ENCODE measurements at regions not wholly inside any gene's neighbourhood (a gene's known extent, or its start where the extent isn't known, plus 50 kb on each side); places are given as distances from the start of the nearest gene placed in this dataset.

DNA sequence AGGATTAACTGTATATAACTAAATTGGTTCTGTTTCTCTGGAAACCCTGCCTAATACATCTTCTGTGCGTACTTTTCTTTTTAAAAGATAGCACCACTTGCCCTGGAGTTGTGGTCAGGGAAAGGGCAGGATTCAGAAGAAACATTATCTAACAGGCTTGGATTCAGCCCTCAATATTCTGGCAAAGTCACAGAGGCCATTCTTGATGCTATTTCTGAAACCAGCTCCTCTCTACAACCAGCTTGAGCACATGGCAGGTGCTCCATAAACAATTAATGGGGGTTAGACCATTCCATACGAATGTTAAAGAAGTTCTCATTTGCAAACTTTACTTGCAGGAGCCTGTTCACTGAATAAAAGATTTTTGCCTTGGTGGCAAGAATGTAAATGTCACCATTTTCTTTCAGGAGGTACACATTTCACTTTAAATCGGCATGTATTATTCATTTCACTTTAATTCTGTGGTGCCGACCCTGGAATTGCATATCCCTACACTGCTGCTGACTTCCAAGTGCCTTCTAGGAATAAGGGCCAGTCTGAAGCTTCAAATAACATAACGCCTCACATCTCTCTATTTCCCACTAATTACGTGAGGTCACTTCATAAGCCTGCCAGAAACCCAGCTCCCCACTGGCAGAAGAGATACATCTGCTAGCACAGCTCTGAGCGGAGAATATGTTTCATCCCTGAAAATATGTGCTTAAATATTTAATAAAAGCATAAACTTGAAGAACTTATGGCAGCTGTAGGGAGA, 248.7 kb downstream of the ADGRG6 start:
- Histone ChIP-seq H3K4me1 (ENCODE audit: control insufficient read depth in 1 of 2, insufficient read depth in 2 of 2, low read length in 2 of 2) (no peaks in the 10 kb centered on the region), H3K36me3 (ENCODE audit: control insufficient read depth in 1 of 2, insufficient read depth in 2 of 2, low read length in 1 of 2) (no peaks in the 10 kb centered on the region), H3K27ac (ENCODE audit: low read depth in 1 of 2, low read length in 2 of 2) (no peak overlapping the region), H3K4me3 (ENCODE audit: low read length in 2 of 2) (no peak overlapping the region), H3K27me3 (ENCODE audit: control insufficient read depth in 1 of 2, insufficient read depth in 2 of 2, low read length in 1 of 2) (no peaks in the 10 kb centered on the region), H3K9me3 (ENCODE audit: control insufficient read depth, low read length) (no peaks in the 10 kb centered on the region)
- intact Hi-C loops (cut with DNase I): no loop called here
- DNase-seq: no peak
- 59 to 69% methylated on average over 7 of the region's 7 CpGs for WGBS, 2 donors
- no peak for ATAC-seq (ENCODE audit: low FRiP score)

DNA sequence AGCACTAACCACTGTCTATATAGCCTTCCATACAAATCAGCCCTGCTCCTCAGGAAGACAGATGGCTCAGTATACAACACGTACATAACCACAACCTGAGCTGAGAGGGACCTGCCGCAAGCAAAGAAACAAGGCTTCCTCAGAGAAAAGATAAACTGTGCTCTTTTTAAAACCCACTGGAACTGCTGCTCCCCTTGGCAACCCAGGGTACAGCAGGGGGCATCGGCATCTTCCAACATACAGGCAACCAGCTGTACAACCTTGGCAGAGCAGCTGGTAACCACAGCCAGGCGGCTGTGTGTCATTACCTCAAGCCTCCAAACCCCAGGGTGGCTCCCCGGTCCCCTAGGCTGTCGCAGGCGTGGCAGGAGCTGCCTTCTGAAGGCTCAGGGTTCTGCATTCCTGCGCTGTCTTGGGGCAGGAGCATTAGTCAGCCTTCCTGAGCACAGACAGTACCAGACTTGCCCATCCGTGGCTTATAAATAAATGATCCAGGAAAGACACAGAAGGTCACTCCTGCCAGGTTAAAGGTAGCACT, 249.5 kb downstream of the ADGRG6 start:
- 50 to 61% methylated on average over 9 of the region's 9 CpGs for WGBS, 2 donors
- Histone ChIP-seq H3K27me3 (ENCODE audit: control insufficient read depth in 1 of 2, insufficient read depth in 2 of 2, low read length in 1 of 2) (no peaks in the 10 kb centered on the region), H3K36me3 (ENCODE audit: control insufficient read depth in 1 of 2, insufficient read depth in 2 of 2, low read length in 1 of 2) (no peaks in the 10 kb centered on the region), H3K4me3 (ENCODE audit: low read length in 2 of 2) (no peak overlapping the region), H3K9me3 (ENCODE audit: control insufficient read depth, low read length) (no peaks in the 10 kb centered on the region), H3K27ac (ENCODE audit: low read depth in 1 of 2, low read length in 2 of 2) (no peak overlapping the region), H3K4me1 (ENCODE audit: control insufficient read depth in 1 of 2, insufficient read depth in 2 of 2, low read length in 2 of 2) (no peaks in the 10 kb centered on the region)
- intact Hi-C loops (cut with DNase I): no loop called here
- no peak for ATAC-seq (ENCODE audit: low FRiP score)
- no peak for DNase-seq

DNA sequence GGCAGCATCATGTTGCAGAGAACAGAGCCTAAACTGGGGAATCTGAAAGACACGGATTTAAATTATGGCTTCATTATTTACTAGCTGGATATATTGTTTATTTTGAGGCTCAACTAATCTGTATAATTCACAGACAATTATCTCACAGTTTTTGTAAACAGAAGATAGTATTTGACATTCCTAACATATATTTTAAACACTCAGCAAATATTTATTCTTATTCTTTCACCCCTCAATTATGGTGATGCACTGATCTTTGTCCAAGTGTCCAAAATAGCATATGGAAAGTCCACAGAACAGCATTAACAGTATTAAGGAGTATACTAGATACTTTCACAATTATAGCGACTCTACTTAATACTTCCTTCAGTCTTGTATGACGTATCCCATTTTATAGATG, 257.0 kb downstream of the ADGRG6 start:
- intact Hi-C loops (cut with DNase I): no loop called here
- no peaks in the 10 kb centered on the region for H3K4me1 ChIP-seq (ENCODE audit: control insufficient read depth in 1 of 2, insufficient read depth in 2 of 2, low read length in 2 of 2)
- H3K27me3 ChIP-seq (ENCODE audit: control insufficient read depth in 1 of 2, insufficient read depth in 2 of 2, low read length in 1 of 2): no peaks in the 10 kb centered on the region
- DNase-seq (no peak), ATAC-seq (ENCODE audit: low FRiP score) (no peak)
- 80 to 83% methylated on average over 3 of the region's 3 CpGs for WGBS, 2 donors
- H3K9me3 ChIP-seq (ENCODE audit: control insufficient read depth, low read length): no peaks in the 10 kb centered on the region
- H3K4me3 ChIP-seq (ENCODE audit: low read length in 2 of 2): no peak overlapping the region
- no peak overlapping the region for H3K27ac ChIP-seq (ENCODE audit: low read depth in 1 of 2, low read length in 2 of 2)
- H3K36me3 ChIP-seq (ENCODE audit: control insufficient read depth in 1 of 2, insufficient read depth in 2 of 2, low read length in 1 of 2): no peaks in the 10 kb centered on the region

DNA sequence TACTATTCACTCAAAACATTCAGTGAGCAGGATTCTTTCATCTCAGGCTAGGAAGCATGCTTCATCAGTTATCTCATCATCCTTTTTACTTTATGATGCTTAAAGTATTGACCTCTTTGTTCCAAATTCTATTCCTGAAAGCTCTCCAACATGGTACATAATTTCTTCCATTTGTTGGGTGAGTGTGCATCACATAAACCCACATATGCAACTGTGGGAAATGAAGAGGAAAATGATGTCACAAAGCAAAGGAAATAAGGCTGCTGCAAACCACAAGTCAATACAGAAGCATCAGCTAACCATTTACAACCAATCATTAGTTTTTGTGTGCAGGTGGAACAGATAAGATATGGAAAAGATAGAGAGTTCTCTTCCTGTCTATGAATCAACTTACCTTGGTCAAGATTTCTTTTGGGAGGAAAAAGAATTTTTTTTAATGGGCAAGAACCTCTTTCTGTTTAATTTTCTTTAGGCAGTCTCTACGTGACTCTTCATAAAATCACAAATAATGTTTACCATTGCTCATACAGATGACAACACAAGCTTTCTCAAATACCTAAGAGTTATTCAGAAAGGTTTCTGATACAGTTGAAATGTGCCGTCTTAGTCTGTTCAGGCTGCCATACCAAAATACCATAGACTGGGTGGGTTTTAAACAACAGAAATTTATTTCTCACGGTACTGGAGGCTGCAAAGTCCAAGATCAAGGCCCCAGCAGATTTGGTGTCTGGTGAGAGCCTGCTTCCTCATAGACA, 259.9 kb downstream of the ADGRG6 start:
- Histone ChIP-seq H3K4me1 (ENCODE audit: control insufficient read depth in 1 of 2, insufficient read depth in 2 of 2, low read length in 2 of 2) (no peaks in the 10 kb centered on the region), H3K27me3 (ENCODE audit: control insufficient read depth in 1 of 2, insufficient read depth in 2 of 2, low read length in 1 of 2) (no peaks in the 10 kb centered on the region), H3K4me3 (ENCODE audit: low read length in 2 of 2) (no peak overlapping the region), H3K27ac (ENCODE audit: low read depth in 1 of 2, low read length in 2 of 2) (no peak overlapping the region), H3K9me3 (ENCODE audit: control insufficient read depth, low read length) (no peaks in the 10 kb centered on the region), H3K36me3 (ENCODE audit: control insufficient read depth in 1 of 2, insufficient read depth in 2 of 2, low read length in 1 of 2) (no peaks in the 10 kb centered on the region)
- ATAC-seq (ENCODE audit: low FRiP score) (no peak), DNase-seq (no peak)
- WGBS, 2 donors: 89 to 90% methylated on average over 3 of the region's 3 CpGs
- intact Hi-C loops (cut with DNase I): no loop called here

DNA sequence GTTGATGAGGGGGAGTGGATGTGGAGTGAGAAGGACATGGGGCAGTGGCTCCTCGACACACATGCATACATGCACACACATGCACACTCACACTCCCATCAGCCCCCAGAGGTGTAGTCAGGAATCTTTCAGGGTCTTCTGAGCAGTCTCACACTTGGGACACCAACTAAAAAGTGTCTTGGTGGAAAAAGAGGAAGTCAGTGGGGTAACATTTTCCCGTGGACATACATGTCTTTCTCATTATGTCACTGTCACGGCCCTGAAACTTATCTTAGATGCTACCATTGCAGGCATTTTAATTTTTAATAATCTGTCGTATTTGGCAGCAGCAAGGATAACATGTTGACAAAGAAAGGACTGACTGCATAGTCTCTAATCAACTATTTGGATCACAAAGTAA, 261.1 kb downstream of the ADGRG6 start:
- Histone ChIP-seq H3K27me3 (ENCODE audit: control insufficient read depth in 1 of 2, insufficient read depth in 2 of 2, low read length in 1 of 2) (no peaks in the 10 kb centered on the region), H3K27ac (ENCODE audit: low read depth in 1 of 2, low read length in 2 of 2) (no peak overlapping the region), H3K4me3 (ENCODE audit: low read length in 2 of 2) (no peak overlapping the region), H3K4me1 (ENCODE audit: control insufficient read depth in 1 of 2, insufficient read depth in 2 of 2, low read length in 2 of 2) (no peaks in the 10 kb centered on the region), H3K9me3 (ENCODE audit: control insufficient read depth, low read length) (no peaks in the 10 kb centered on the region), H3K36me3 (ENCODE audit: control insufficient read depth in 1 of 2, insufficient read depth in 2 of 2, low read length in 1 of 2) (no peaks in the 10 kb centered on the region)
- ATAC-seq (ENCODE audit: low FRiP score) (no peak), DNase-seq (no peak)
- 77 to 87% methylated on average over 4 of the region's 4 CpGs for WGBS, 2 donors
- intact Hi-C loops (cut with DNase I): no loop called here

DNA sequence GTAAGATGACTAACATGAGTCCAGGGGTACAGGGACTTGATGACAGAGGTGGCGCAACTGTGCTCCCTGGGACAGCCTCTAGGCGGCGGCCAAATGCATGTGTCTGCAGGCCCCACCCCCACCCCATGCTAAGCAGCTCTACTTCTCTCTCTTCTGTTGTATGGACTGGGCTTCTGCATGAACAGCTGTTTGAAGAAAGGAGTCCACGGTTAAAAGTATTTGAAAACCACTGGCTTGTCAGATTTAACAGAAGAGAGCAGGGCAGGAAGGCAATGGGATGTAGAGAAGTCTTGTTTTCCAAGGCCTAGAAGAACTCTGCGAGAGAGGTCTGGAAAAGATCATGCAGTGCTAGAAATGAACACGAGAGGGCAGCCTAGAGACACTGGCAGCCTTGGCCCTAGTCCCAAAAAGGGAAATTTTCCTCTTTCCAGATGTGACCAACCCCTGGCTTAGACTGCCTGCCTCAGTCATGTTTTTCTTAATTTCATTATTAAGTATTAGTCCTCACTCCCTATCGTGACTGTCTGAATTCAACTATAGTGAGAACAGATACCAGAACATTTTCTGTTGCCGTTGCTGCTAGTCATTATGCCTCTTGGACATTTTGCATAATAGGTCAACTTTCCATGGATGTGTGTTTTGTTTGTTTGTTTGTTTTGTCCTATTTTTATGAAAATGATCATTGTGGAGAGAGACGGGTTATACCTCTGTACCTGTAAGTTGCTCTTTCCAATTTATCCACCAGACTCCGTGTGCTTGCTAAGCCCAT, 265.0 kb downstream of the ADGRG6 start:
- no peaks in the 10 kb centered on the region for H3K9me3 ChIP-seq (ENCODE audit: control insufficient read depth, low read length)
- H3K4me1 ChIP-seq (ENCODE audit: control insufficient read depth in 1 of 2, insufficient read depth in 2 of 2, low read length in 2 of 2): peaks cover 0 to 4% of the 10 kb centered on the region in 2 donors
- no peaks in the 10 kb centered on the region for H3K27me3 ChIP-seq (ENCODE audit: control insufficient read depth in 1 of 2, insufficient read depth in 2 of 2, low read length in 1 of 2)
- no peak overlapping the region for H3K27ac ChIP-seq (ENCODE audit: low read depth in 1 of 2, low read length in 2 of 2)
- ATAC-seq (ENCODE audit: low FRiP score) (peak; percentile 82), DNase-seq (no peak)
- intact Hi-C loops (cut with DNase I): loop anchor here in 1 of 2 donors (5.0 kb wide), 1 partner anchor 115 kb away; no protein-coding TSS in a partner anchor
- 66 to 67% methylated on average over 10 of the region's 10 CpGs for WGBS, 2 donors
- no peaks in the 10 kb centered on the region for H3K36me3 ChIP-seq (ENCODE audit: control insufficient read depth in 1 of 2, insufficient read depth in 2 of 2, low read length in 1 of 2)
- H3K4me3 ChIP-seq (ENCODE audit: low read length in 2 of 2): no peak overlapping the region

DNA sequence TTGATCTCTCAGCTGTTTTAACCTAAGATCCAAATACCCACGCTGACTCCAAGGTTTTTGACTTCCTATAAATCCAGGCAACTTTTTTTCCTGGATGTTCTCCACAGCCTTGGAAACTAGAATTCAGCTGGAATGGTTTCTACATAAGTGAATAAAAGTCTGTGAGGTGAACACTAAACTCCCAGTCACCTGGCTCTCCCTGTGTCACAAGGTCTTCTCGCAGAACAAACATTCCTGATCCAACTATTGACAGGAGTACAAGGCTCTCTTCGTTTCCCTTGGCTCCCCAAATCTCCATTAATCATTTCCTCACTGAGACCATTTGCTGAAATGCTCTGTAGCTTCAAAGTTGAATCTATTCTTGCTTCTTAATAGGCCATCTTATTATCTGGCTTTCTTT, 265.7 kb downstream of the ADGRG6 start:
- no peak for DNase-seq
- H3K9me3 ChIP-seq (ENCODE audit: control insufficient read depth, low read length): no peaks in the 10 kb centered on the region
- peak overlapping the region in 1 of 2 donors; percentile 42 for H3K27ac ChIP-seq (ENCODE audit: low read depth in 1 of 2, low read length in 2 of 2)
- H3K4me3 ChIP-seq (ENCODE audit: low read length in 2 of 2): no peak overlapping the region
- peaks cover 0 to 4% of the 10 kb centered on the region in 2 donors for H3K4me1 ChIP-seq (ENCODE audit: control insufficient read depth in 1 of 2, insufficient read depth in 2 of 2, low read length in 2 of 2)
- WGBS, 2 donors: 67% methylated on average over 3 of the region's 3 CpGs
- no peak for ATAC-seq (ENCODE audit: low FRiP score)
- H3K36me3 ChIP-seq (ENCODE audit: control insufficient read depth in 1 of 2, insufficient read depth in 2 of 2, low read length in 1 of 2): no peaks in the 10 kb centered on the region
- intact Hi-C loops (cut with DNase I): loop anchor here in 1 of 2 donors (5.0 kb wide), 1 partner anchor 115 kb away; no protein-coding TSS in a partner anchor
- no peaks in the 10 kb centered on the region for H3K27me3 ChIP-seq (ENCODE audit: control insufficient read depth in 1 of 2, insufficient read depth in 2 of 2, low read length in 1 of 2)

DNA sequence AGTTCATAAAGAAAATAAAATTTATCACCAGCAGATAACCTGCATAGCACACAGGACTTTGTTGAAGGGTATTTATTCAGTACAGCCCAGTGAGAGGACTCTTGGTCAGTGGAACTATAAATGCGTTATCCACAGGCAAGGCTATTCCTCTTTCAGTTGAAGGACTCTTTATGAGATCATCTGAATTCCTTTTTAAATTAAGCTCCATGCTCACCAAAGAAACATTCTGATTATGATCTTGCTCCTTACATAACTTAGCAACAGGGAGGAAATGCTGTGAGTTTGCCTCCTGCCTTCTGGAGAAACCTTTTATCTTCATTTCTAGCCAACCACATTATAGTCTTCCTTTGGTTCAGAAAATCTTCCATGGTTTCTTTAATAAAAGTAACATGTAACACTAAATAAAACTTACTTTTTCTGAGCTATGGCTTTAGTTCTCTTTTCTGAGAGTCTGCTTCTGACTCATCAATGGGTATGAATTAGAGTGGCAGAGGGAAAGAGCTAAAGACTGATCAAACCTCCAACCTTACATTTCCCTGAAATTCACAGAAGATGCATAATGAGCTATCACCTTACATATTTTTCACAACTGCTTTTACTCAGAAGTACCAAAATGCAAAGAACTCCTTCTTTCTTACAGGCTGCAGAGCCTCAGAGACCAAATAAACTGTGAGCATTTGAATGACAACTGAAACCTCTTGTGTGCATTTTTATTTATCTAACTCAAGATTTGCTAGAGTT, 267.2 kb downstream of the ADGRG6 start:
- WGBS, 2 donors: 5 to 7% methylated on average over 1 of the region's 1 CpG

More for the DNA sequence above, 267.2 kb downstream of the ADGRG6 start:
- H3K36me3 ChIP-seq (ENCODE audit: control insufficient read depth in 1 of 2, insufficient read depth in 2 of 2, low read length in 1 of 2): no peaks in the 10 kb centered on the region
- H3K4me1 ChIP-seq (ENCODE audit: control insufficient read depth in 1 of 2, insufficient read depth in 2 of 2, low read length in 2 of 2): peaks cover 0 to 4% of the 10 kb centered on the region in 2 donors
- peak overlapping the region in 1 of 2 donors; percentile 18 for H3K27ac ChIP-seq (ENCODE audit: low read depth in 1 of 2, low read length in 2 of 2)
- DNase-seq (no peak), ATAC-seq (ENCODE audit: low FRiP score) (peak; percentile 69)
- H3K9me3 ChIP-seq (ENCODE audit: control insufficient read depth, low read length): no peaks in the 10 kb centered on the region
- intact Hi-C loops (cut with DNase I): loop anchor here in 1 of 2 donors (5.0 kb wide), 1 partner anchor 113 kb away; no protein-coding TSS in a partner anchor
- H3K4me3 ChIP-seq (ENCODE audit: low read length in 2 of 2): no peak overlapping the region
- H3K27me3 ChIP-seq (ENCODE audit: control insufficient read depth in 1 of 2, insufficient read depth in 2 of 2, low read length in 1 of 2): no peaks in the 10 kb centered on the region
